ENCODE measurements at regions not wholly inside any gene's neighbourhood (a gene's known extent, or its start where the extent isn't known, plus 50 kb on each side); places are given as distances from the start of the nearest gene placed in this dataset.
"Not testable (repeated sequence)": the region's sequence is repeated elsewhere in the genome, so short reads cannot be mapped to it uniquely, and the experiment has no call there.

DNA sequence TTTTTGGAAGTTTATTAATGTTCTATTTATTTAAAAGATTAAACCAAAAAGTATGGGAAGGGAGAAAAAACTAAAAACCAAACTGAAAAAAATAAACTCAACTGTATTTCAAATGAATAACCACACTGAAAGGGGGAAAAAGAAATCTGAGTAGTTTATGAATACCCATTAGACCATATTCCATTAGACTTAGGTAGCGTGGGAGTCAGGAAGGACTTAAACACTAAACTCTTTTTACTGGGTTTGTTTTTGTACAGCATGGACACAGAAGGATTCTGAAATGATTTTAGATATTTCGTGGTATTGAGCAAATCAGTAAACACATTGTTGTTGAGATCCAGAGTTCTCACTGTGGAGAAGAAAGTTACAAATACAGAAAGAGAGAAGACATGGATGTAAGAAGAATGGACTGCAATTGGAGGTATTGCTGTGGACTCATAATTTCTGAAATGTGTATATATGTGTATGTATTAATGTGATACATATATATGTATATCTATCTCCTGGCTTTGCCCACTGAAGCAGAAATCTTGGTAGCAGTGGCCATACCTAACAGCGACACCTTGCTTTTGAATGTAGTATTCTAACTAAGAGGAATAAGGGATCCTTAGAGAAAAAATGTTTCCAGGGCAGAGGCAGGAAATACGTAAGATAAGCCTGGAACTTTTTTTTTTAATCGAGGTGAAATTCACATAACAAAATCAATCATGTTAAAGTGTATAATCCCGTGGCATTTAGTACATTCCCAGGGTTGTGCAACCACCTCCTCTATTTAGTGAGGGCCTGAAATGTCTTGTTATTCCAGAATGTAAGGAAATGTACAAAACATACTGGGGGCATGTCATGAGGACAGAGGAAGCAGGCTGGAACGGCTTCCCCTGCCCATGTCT lies 228.8 kb downstream of the SMARCA2 start:
- DNase-seq = no peak

DNA sequence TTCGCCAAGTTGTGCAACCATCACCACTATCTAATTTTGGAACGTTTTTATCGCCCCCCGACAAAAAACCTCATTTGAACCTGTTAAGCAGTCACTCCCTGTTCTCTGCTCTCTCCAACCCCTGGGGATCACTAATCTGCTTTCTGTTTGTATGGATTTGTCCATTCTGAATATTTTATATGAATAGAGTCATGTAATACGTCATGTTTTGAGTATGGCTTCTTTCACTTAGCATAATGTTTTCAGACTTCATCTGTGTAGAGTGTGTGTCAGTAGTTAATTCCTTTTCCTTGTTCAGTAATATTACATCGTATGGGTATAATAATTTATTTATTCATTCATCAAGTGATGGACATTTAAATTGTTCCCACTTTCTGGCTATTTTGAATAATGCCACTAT lies 232.2 kb downstream of the SMARCA2 start:
- no peak for DNase-seq

DNA sequence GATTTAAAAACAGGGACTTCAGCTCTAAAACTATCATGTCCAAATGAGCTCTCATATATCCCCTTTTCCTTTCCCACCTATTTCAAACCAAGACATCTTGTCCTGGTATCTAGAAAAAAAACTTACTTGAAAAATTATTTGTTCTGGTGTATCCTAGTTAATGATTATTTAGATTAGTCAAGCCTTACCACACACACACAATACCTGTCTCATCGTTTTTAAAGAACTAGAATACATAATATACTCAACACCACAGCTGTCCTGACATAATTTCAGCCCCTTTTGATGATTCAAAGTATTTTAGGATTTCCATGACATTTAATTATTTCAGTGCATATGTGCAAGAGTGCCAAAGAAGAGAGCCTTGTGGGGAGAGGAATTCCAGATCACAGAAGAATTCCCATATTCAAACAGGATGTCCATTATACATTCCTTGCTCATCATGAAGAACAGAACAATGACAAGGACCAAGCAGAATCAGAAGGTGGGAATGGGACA lies 233.7 kb downstream of the SMARCA2 start:
- no peak for DNase-seq

DNA sequence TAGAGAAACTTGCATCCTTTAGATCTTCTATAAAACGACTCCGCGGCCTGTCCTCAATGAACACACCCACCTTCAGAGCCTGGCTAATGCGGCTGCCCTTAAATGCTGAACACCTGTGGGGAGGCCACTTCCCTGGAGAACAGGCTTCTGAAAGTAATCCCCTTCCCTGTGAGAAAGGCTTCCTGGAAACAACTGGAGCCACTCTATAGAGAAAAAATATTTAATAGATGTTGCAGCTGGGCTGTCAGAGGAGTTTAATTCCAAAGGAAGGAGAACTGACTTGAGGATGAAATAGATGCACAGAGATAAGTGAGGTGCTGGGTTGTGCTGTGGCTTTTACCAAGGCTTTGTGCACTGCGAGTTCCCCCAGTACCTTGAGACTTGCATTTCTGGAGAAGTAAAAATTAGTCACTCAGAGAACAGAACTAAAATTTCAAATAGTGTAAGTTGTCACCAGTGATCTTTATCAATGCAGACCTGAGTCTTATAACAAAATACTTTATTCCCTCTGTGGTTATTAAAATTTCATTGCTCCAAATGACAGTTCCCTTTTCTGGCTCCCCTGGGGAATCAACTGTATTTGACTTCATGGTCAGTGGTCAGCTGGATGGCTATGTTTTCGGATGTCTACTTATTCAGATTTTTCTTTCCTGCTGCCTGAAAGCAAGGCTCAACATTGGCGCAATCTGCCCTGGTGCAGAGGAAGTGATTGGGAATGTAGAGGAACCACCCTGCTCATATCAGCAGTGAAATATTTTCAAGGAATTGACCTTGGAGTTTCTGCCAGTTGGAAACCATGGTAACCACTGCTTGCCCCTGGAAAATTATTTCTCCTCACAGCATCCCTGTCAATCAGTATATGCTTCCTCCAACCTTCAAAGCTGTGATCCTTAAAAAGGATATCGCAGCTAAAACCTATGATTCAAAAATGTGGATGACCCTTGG lies 238.8 kb downstream of the SMARCA2 start:
- peak; percentile 63 for DNase-seq

DNA sequence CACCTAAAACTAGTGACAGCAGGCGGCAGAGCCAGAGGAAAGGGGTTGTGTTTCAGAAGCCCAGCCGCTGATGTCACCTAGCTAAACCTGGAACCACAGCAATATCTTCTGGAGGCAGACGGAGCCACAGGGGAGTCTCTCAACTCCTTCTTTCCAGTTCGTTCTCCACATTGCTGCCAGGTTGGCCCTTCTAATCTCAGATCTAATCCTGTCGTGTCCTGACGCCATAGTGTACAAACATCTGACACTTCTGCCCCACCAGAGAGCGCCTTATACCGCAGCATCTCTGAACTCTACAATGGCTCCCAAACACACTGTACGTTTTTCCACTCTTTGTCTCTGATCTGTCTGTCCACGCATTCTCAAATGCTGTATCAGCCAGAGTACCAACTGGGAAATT lies 240.0 kb downstream of the SMARCA2 start:
- peak; percentile 25 for DNase-seq

DNA sequence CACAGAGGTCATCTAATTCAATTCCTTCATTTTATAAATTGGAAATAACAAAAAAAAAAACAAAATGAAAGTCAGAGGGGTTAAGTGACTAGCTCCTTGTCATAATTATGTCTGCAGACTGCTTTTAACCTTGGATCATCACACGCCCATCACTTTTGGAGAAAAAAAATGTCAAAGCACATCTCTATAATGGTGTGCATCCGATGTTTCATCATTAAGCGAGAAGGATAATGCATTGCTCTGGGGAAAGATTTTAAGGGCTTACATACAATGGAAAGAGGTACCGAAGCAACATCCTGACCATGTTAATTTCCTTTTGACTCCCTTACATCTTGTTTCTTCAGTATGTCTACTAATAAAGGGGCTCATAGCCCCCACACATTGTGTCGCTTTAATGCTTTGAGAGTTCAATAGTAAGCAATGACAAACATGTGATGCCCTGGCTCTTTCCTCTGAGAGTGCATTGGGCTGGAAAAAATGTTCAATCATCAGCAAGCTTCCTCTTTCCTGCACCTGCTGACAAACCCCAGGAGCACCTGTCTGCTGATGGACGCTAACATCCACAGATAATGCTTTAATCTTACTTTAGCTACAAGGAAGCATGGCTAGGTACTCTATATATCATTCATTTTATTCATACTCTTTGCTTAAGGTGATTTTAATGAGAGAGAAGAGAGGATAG lies 242.2 kb downstream of the SMARCA2 start:
- DNase-seq = peak; percentile 71

DNA sequence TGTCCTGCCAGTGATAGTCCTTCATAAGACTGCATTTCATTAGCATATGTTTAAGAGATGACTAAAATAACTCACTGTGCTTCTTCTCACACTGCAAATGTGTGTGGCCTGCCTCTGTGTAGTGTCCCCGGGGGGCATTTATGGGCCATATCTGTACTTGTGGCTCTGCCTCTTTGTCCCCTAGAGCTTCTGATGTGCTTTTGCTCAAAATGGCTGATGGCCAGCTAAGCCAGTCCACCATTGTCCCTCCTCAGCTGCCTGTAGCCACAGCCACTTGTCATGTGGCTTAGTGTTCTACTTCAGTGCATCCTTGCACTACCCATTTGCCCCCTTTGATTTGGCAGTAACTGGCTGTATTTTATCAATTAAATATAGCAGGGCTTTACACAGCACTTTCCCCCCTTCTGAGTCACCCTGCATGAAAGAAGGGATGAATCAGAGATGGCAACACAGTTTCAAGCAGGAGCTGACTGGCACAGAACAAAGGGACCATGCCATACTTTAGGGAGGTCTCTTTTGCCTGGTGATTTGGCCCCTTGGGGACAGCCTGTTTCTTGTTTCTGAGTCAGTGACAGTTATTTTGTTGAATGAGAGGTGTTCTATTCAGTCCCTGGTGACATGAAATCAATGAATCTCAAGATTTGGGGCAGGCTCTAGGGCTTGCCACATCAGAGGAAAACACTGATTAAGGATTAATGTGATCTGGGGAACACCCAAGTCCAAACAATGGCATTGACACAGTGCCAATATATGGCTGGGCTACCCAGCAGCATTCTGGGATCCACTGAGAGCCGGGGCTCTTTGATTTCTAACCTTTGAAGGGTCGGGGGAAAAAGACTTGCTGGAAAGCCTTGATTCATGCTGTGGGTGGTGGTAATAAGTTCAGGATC lies 245.5 kb downstream of the SMARCA2 start:
- peak; percentile 43 for DNase-seq

DNA sequence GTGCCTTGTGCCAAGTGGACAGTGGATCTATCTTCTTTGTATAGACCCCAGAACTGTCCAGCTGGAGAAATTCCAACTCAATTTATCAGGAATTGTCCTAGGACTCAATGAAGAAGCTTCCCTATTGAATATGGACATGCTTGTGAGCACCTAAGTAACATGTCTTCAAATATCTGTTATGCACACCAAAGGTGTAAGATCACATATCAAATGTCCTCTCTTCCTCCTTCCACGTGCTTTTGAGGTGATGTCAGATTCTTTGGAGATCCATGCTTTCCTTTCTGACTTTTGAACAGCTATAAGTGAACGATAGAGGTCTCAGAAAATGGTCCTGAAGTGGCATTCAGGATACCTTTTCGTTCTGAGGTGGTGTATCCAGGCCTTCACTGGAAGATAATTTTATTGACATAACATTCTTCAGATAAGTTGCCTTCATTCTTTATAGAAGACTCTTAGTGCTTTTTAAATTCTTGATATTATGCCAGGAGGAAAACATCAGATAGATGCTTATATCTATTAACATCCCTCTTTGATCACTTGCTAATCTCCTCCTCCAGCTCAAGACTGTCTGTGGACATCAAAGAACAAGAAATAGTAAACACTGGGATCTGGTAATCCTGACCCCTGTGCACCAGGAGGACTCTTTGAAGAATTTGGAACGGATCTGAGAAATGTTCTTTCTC lies 246.4 kb downstream of the SMARCA2 start:
- no peak for DNase-seq

DNA sequence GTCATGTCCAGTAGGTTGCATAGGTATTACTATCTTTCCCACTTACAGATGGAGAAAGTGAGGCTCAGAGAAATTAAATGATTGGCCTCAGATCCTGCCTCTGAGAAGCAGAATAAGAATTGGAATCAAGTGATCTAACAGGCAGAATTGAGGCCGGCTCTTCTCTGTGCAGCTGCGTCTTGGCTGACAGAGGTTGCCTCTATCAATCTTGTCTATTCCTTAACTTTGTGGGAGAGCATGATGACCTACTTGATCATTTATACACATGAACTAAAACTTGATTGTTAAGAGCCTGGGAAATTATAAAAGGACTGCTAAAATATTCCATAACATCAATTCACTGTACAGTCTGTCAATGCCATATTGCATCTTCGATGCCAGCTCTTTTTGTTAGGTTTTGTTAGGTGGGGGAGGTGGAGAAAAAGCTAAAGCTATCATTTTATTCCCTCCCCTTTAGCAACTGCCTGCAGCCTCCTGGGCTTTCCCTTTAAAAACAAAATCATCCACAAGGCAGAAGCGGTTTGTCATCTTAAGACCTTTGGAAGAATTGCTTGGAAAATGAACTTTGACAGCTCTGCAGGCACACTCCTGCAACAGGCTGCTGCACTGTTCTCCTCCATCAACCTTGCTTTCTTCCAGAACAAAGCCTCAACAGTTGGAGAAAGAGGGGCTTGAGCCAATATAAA lies 247.4 kb downstream of the SMARCA2 start:
- peak; percentile 74 for DNase-seq

DNA sequence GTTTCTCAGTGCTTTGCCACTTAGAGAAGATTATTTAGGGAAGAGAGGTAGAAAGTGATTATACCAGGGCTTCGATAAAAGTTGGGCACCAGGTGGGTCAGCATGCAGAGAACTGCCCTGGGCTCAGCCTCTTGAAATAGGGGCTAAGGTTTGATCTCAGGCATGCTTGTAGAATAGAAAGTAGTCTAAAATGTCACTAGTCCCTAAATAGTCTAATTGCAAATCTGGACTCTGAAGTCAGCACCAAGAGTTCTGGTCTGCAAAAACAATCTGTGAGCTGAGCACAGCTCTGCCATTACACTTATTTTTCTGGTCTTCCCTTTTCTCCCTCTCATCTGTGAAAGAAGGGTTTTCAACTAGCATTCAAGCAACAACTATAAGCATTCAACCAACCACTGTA lies 248.0 kb downstream of the SMARCA2 start:
- DNase-seq = no peak

DNA sequence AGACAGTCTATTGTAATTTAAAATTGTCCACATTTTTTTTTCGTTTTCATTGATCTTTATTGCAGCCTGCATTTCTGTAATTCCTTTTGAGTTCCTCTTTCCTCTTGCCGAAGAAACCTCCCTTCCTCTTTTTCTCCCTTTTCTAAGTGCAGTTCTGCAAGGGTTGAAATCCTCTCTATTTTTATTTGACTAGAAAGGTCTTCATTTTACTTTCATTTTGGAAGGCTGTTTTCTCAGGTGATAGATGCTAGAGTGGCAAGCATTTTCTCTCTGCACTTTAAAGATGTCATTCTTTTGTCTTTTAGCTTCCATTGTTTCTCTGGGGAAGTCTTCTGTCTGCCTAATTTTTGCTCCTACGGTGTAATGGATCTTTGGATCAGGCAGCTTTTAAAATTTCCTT lies 248.5 kb downstream of the SMARCA2 start:
- no peak for DNase-seq

DNA sequence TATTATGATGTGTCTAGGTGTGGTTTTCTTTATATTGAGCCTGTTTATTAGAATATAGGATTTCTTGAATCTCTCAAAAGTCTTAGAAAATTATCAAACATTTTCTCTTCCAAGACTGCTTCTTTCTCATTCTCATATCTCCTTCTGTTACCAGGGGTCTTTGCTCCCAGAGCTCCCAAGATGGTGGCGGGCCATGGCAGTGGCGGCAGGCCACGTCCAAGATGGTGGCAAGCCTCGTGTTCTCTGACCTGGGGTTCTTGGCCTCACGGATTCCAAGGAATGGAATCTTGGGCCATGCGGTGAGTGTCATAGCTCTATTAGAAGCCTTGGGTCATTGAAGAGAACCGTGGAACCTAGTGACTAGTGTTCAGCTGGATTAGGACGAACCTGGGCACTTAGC lies 248.9 kb downstream of the SMARCA2 start:
- no peak for DNase-seq

DNA sequence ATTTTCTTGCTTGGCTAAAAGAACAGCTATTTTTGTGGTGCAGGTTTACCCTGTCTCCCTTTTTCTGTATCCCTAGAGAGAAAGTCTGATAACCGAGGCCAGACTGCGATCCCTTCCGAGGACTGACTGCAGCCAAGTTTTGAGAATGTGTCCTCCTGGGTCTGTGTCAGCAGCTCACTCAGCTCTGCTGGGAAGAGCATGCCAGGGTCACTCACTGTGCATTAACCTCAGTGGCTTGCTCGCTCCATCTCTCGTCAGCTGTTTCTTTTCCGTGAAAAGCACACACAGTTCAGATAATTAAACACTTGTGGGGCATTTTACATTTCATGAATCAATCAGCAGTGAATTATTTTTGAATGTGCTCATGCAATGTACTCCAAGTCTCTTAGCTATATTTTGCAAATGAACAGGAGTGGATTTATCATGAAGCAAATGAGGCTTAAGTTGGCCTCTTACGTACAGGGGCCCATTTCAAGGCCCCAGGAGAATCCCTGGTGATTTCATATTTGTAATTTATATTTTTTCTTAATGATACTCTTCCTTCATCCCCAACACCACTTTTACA lies 252.1 kb downstream of the SMARCA2 start:
- peak; percentile 76 for DNase-seq

DNA sequence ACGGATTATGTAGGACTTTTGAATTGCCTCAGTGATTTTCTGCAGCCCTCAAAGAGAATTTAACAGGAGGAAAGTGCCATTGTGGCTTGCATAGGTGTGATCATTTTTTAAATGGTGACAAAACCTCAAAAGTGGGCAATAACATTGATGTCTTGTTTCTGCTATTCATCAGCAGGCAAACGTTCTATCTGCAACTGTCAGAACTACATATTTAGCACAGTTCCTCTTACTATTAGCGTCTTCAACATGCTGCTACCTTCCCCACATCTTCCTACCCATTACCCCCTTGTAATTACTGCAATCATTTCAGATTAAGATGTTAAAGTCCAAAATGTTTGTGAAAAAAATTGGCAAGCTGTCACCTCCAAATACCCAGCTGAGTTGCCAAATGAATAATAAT lies 254.6 kb downstream of the SMARCA2 start:
- no peak for DNase-seq

DNA sequence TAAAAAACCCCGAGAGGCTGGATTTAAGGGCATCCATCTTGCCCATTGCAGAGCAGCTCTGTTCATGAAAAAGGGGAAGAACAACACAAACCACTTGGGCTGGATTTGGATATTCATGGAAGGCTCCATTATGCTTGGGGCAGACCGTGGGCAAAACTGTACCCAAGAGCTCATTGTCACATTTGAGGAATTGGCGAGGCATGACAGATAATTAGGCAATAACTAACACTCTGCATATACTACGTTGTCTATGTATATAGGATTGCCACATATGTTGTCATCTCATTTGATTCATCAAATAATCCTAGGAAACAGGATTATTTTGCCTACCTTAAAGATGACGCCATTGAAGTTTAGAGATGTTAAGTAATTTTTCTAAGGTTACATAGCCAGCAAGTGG lies 255.4 kb downstream of the SMARCA2 start:
- no peak for DNase-seq

DNA sequence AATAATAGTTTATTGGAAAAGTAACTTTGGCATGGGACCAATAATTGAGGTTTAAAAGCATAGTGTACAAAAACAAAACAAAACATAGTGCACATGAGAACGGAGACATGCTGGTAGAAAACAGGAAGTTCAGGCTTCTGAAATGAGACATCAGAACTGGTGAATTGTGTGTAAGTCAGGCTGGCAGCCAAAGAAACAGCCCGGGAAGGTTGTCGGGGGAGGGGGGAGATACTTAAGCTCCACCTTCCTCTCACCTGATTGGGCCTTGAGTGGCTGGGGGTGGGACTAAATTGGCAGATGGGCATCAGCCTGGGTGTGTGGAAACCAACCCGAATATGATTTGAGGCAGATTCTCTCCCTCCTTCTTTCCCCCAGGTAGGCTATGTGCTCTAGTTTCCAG lies 256.3 kb downstream of the SMARCA2 start:
- DNase-seq = no peak

DNA sequence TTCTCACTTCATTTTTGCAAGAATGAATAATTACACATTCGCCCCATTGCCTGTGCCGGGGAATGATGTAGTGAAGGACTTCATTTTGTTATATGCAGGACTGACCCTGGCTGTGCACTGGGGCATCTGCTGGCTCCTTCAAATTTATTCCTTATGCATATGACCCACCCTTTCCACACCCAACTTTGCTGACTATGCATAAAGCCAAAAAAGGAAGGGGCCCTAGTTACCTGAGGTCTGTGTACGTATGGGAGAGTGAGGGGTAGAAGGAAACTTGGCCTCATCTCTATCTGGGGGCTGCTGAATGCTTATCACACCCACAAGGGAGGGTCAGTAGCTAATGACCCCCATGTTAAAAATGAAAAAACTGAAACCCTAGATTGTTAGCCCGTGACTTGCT lies 259.6 kb downstream of the SMARCA2 start:
- no peak for DNase-seq

DNA sequence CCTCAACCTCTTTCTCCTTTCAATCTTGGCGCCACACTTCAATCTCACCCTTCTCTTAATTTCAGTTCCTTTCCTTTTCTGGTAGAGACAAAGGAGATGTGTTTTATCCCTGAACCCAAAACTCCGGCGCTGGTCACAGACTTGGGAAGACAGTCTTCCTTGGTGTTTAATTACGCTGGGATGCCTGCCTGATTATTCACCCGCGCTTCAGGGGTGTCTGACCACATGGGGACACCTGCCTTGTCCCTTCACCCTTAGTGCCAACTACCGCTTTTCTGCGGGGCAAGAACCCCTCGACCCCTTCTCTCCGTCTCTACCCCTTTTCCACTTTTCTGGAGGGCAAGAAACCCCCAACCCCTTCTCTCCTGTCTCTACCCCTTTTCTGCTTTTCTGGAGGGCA lies 261.1 kb downstream of the SMARCA2 start:
- DNase-seq = no peak

DNA sequence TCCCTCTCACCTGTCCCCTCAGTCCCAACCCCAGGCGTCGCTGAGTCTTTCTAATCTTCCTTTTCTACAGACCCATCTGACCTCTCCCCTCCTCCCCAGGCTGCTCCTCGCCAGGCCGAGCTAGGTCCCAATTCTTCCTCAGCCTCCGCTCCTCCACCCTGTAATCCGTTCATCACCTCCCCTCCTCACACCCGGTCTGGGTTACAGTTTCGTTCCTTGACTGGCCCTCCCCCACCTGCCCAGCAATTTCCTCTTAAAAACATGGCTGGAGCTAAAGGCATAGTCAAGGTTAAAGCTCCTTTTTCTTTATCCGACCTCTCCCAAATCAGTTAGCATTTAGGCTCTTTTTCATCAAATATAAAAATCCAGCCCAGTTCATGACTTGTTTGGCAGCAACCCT lies 262.0 kb downstream of the SMARCA2 start:
- not testable (repeated sequence) for DNase-seq

DNA sequence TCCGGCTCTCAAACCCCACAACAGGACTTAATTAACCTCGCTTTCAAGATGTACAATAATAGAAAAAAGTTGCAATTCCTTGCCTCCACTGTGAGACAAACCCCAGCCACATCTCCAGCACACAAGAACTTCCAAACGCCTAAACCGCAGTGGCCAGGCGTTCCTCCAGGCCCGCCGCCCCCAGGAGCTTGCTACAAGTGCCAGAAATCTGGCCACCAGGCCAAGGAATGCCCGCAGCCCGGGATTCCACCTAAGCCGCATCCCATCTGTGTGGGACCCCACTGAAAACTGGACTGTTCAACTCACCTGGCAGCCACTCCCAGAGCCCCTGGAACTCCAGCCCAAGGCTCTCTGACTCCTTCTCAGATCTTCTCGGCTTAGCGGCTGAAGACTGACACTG lies 262.5 kb downstream of the SMARCA2 start:
- DNase-seq = not testable (repeated sequence)

All from retina (tissue), 1 donor.